Fibroblast of peridontal ligament (primary cell): ENCODE measurements at regions not wholly inside any gene's neighbourhood (a gene's known extent, or its start where the extent isn't known, plus 50 kb on each side); places are given as distances from the start of the nearest gene placed in this dataset.
A peak's percentile ranks its signal among the peaks of the same experiment; 100 is the strongest.
"Not testable (repeated sequence)": the region's sequence is repeated elsewhere in the genome, so short reads cannot be mapped to it uniquely, and the experiment has no call there.

Experiments used
- DNase-seq: peaks from one replicate; pipeline ENCODE4 v3.0.0-alpha.2; 2010; ENCODE audit errors: extremely low read depth

GRCh38 chr11:29627541-29627940, 389.3 kb downstream of the KCNA4 start:
- no peak for DNase-seq

- no peak for DNase-seq
These were observed 393.6 kb downstream of the KCNA4 start for GRCh38 chr11:29623144-29623722.

GRCh38 chr11:29616611-29617010, 400.2 kb downstream of the KCNA4 start:
- peak; percentile 2 for DNase-seq

GRCh38 chr11:29612423-29612822, 404.4 kb downstream of the KCNA4 start:
- no peak for DNase-seq

- no peak for DNase-seq
These were observed 410.3 kb downstream of the KCNA4 start for GRCh38 chr11:29606330-29607031.

- DNase-seq: not testable (repeated sequence)
These were observed 416.7 kb downstream of the KCNA4 start for GRCh38 chr11:29600151-29600575.

- no peak for DNase-seq
These were observed 432.5 kb downstream of the KCNA4 start for GRCh38 chr11:29584342-29584741.

- DNase-seq: no peak
These were observed 438.0 kb downstream of the KCNA4 start for GRCh38 chr11:29578806-29579205.

- DNase-seq: no peak
These were observed 452.3 kb downstream of the KCNA4 start for GRCh38 chr11:29564486-29564885.

GRCh38 chr11:29562183-29562582, 454.6 kb downstream of the KCNA4 start:
- DNase-seq: no peak

GRCh38 chr11:29553990-29554389, 462.8 kb downstream of the KCNA4 start:
- no peak for DNase-seq

- DNase-seq: no peak
These were observed 478.3 kb downstream of the KCNA4 start for GRCh38 chr11:29538339-29539036.

- peak; percentile 13 for DNase-seq
These were observed 482.0 kb downstream of the KCNA4 start for GRCh38 chr11:29534836-29535235.

GRCh38 chr11:29530961-29531360, 485.9 kb downstream of the KCNA4 start:
- DNase-seq: no peak

GRCh38 chr11:29527391-29527936, 489.4 kb downstream of the KCNA4 start:
- DNase-seq: peak; percentile 39

GRCh38 chr11:29518389-29519174, 498.2 kb downstream of the KCNA4 start:
- DNase-seq: no peak

- no peak for DNase-seq
These were observed 505.4 kb downstream of the KCNA4 start for GRCh38 chr11:29511394-29511793.

GRCh38 chr11:29507376-29507775, 509.5 kb downstream of the KCNA4 start:
- DNase-seq: no peak

- DNase-seq: no peak
These were observed 521.2 kb downstream of the KCNA4 start for GRCh38 chr11:29495676-29496075.

GRCh38 chr11:29490938-29491337, 525.9 kb downstream of the KCNA4 start:
- DNase-seq: no peak

GRCh38 chr11:29486301-29486700, 530.5 kb downstream of the KCNA4 start:
- DNase-seq: no peak

GRCh38 chr11:29485641-29486040, 531.2 kb downstream of the KCNA4 start:
- no peak for DNase-seq
